ENCODE measurements at regions not wholly inside any gene's neighbourhood (a gene's known extent, or its start where the extent isn't known, plus 50 kb on each side); places are given as distances from the start of the nearest gene placed in this dataset.
"Not testable (repeated sequence)": the region's sequence is repeated elsewhere in the genome, so short reads cannot be mapped to it uniquely, and the experiment has no call there.

GRCh38 chr3:78079514-78079913 lies 1039.6 kb downstream of the ROBO2 start:
- DNase-seq (ENCODE audit: low read depth) = no peak
- no peak overlapping the region for H3K4me3 ChIP-seq (replicated peaks; ENCODE audit: low read depth, low read length)
- TF ChIP-seq CTCF (IDR thresholded peaks at IDR 0.05; ENCODE audit: low read length, missing control alignments) = no peak

- no peak overlapping the region for H3K4me3 ChIP-seq (replicated peaks; ENCODE audit: low read depth, low read length)
- TF ChIP-seq CTCF (IDR thresholded peaks at IDR 0.05; ENCODE audit: low read length, missing control alignments) = no peak
- no peak for DNase-seq (ENCODE audit: low read depth)
These were observed 1046.3 kb downstream of the ROBO2 start for GRCh38 chr3:78086150-78086549.

DNA sequence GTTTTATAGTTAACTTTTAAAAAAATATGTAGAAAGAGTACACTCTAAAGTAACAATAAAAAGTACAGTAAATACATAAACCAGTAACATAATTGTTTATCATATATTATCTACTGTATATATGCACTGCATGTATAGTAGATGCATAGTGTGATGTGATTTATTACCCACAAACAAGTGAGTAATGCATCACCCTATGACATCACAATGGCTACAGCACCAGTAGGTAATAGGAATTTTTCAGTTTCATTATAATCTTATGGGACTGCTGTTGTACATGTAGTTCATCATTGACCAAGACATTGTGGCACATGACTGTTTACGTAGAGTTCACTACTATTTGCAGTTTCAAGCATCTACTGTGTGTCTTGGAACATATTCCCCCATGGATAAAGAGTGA lies 1047.2 kb downstream of the ROBO2 start:
- no peak for DNase-seq (ENCODE audit: low read depth)
- no peak for TF ChIP-seq CTCF (IDR thresholded peaks at IDR 0.05; ENCODE audit: low read length, missing control alignments)
- no peak overlapping the region for H3K4me3 ChIP-seq (replicated peaks; ENCODE audit: low read depth, low read length)

- H3K4me3 ChIP-seq (replicated peaks; ENCODE audit: low read depth, low read length) = no peak overlapping the region
- no peak for DNase-seq (ENCODE audit: low read depth)
- TF ChIP-seq CTCF (IDR thresholded peaks at IDR 0.05; ENCODE audit: low read length, missing control alignments) = no peak
These were observed 1048.1 kb downstream of the ROBO2 start for GRCh38 chr3:78088006-78088405.

- TF ChIP-seq CTCF (IDR thresholded peaks at IDR 0.05; ENCODE audit: low read length, missing control alignments) = no peak
- no peak for DNase-seq (ENCODE audit: low read depth)
- H3K4me3 ChIP-seq (replicated peaks; ENCODE audit: low read depth, low read length) = no peak overlapping the region
These were observed 1050.5 kb downstream of the ROBO2 start for GRCh38 chr3:78090382-78090781.

- H3K4me3 ChIP-seq (replicated peaks; ENCODE audit: low read depth, low read length) = no peak overlapping the region
- no peak for DNase-seq (ENCODE audit: low read depth)
- TF ChIP-seq CTCF (IDR thresholded peaks at IDR 0.05; ENCODE audit: low read length, missing control alignments) = no peak
These were observed 1051.7 kb downstream of the ROBO2 start for GRCh38 chr3:78091478-78092119.

GRCh38 chr3:78092574-78092973 lies 1052.7 kb downstream of the ROBO2 start:
- peak; percentile 27 for DNase-seq (ENCODE audit: low read depth)
- not testable (repeated sequence) for H3K4me3 ChIP-seq (replicated peaks; ENCODE audit: low read depth, low read length)

Data from fibroblast of pulmonary artery (primary cell).